ENCODE measurements at regions not wholly inside any gene's neighbourhood (a gene's known extent, or its start where the extent isn't known, plus 50 kb on each side); places are given as distances from the start of the nearest gene placed in this dataset.

DNA sequence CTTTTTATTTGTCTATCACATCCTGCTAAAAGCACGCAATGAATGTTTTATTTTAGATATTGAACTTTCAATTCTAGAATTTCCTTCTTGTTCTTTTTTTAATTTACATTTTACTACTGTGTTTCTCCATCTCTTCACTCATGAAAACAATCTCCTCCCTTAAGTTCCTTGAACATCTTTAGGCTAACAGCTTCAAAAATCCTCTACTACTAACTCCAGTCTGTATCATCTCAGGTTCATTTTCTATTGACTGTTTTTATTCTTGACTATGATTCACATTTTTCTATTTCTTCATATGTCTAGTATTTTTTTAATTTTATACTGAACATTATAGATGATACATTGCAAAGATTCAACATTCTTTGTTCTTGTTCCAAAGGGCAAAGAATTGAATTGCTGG, 79.2 kb upstream of the NCK2 start:
- intact Hi-C loops (cut with micrococcal nuclease) = no loop called here
- no peak for TF ChIP-seq MAX (IDR thresholded peaks at IDR 0.05)
- TF ChIP-seq RAD21 (IDR thresholded peaks at IDR 0.05; ENCODE audit: low read depth) = no peak
- TF ChIP-seq, protein P1, sequence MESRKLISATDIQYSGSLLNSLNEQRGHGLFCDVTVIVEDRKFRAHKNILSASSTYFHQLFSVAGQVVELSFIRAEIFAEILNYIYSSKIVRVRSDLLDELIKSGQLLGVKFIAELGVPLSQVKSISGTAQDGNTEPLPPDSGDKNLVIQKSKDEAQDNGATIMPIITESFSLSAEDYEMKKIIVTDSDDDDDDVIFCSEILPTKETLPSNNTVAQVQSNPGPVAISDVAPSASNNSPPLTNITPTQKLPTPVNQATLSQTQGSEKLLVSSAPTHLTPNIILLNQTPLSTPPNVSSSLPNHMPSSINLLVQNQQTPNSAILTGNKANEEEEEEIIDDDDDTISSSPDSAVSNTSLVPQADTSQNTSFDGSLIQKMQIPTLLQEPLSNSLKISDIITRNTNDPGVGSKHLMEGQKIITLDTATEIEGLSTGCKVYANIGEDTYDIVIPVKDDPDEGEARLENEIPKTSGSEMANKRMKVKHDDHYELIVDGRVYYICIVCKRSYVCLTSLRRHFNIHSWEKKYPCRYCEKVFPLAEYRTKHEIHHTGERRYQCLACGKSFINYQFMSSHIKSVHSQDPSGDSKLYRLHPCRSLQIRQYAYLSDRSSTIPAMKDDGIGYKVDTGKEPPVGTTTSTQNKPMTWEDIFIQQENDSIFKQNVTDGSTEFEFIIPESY (IDR thresholded peaks at IDR 0.05; ENCODE audit: extremely low read depth, insufficient replicate concordance, low read length) = no peak
- no peak for TF ChIP-seq SIN3A (IDR thresholded peaks at IDR 0.05; ENCODE audit: low read depth)
- no peak for TF ChIP-seq CTCF (IDR thresholded peaks at IDR 0.05 in 2 of 3, conservative IDR thresholded peaks at IDR 0.05 in 1 of 3; ENCODE audit: borderline replicate concordance in 1 of 3, insufficient read depth in 1 of 3, low read depth in 2 of 3, low read length in 2 of 3)
- no peak for TF ChIP-seq EZH2phosphoT487 (IDR thresholded peaks at IDR 0.05; ENCODE audit: borderline replicate concordance)
- no peak for TF ChIP-seq FOSL1 (IDR thresholded peaks at IDR 0.05; ENCODE audit: low read depth)
- no peak for TF ChIP-seq ELF1 (IDR thresholded peaks at IDR 0.05; ENCODE audit: borderline replicate concordance, low read depth)
- ChIA-PET RAD21 (ENCODE audit: low non-redundant PET in 1 of 2, low total read pairs in 2 of 2, uncharacterized antibody in 2 of 2, unreplicated experiment in 2 of 2) (no interaction called here), POLR2A (no interaction called here), CTCF (no interaction called here)
- Histone ChIP-seq H3K27ac (ENCODE audit: low read depth, low read length) (no peak overlapping the region), H3K79me2 (ENCODE audit: insufficient read depth, low read length) (no peaks in the 10 kb centered on the region), H3K9ac (ENCODE audit: low read length) (no peak overlapping the region), H3K9me2 (ENCODE audit: insufficient read depth) (no peaks in the 10 kb centered on the region), H3K9me3 (ENCODE audit: control insufficient read depth in 1 of 2, insufficient read depth in 1 of 2, low read depth in 1 of 2, low read length in 2 of 2) (peaks cover 0 to 9% of the 10 kb centered on the region in 2 experiments; a peak in 2 of 4 replicates), H3K27me3 (ENCODE audit: insufficient read depth, low read length) (no peaks in the 10 kb centered on the region), H3K4me2 (ENCODE audit: low read length) (no peak overlapping the region), H3K4me3 (replicated peaks in 1 of 2; ENCODE audit: low read depth in 1 of 2, low read length in 2 of 2) (no peak overlapping the region), H3K4me1 (ENCODE audit: control insufficient read depth in 1 of 2, insufficient read depth in 2 of 2, low read length in 2 of 2) (no peaks in the 10 kb centered on the region), H2AFZ (ENCODE audit: low read depth, low read length, poor library complexity, severe bottlenecking) (no peak overlapping the region), H4K20me1 (ENCODE audit: insufficient read depth) (no peaks in the 10 kb centered on the region), H3K36me3 (ENCODE audit: control insufficient read depth in 1 of 2, insufficient read depth in 2 of 2, low read length in 2 of 2) (no peaks in the 10 kb centered on the region)
- BruUV-seq (replicated peaks) = no TSS peak
- no peak for DNase-seq (ENCODE audit: low read depth, low spot score)
- no peak for ATAC-seq

Measured in HCT116 (cell line).